Panc1 (cell line): ENCODE measurements at regions not wholly inside any gene's neighbourhood (a gene's known extent, or its start where the extent isn't known, plus 50 kb on each side); places are given as distances from the start of the nearest gene placed in this dataset.

Experiments used
- ATAC-seq: fragments of 200-7000 bp; cut with Tn5 transposase; 2 replicates; pipeline ENCODE4 v1.9.1; 2020; ENCODE audit warnings: mild to moderate bottlenecking, moderate library complexity
- BruUV-seq: library from RNA; stranded (reverse); fragments of 400-500 nt; replicated peaks from 2 replicates; lab custom pipeline; 2021; lab: Mats Ljungman, UMichigan
- CTCF ChIA-PET: fragments of 300-600 bp; sonication (Branson Sonifier 250); formaldehyde crosslinking; loops from one replicate; lab custom pipeline; 2022; ENCODE audit warnings: antibody characterized with exemption; lab: Charles Lee
- POLR2A ChIA-PET: fragments of 300-600 bp; sonication (Branson Sonifier 250); formaldehyde crosslinking; loops from one replicate; lab custom pipeline; 2022; ENCODE audit warnings: antibody characterized with exemption; lab: Charles Lee
- DNase-seq: peaks from one replicate; pipeline ENCODE4 v3.0.0-alpha.2; 2010; ENCODE audit warnings: low read depth, low spot score
- H3K27ac ChIP-seq: 2 replicates; pipeline ENCODE4 v1.5.1; 2011; ENCODE audit warnings: mild to moderate bottlenecking, low read length, inconsistent platforms
- H3K27me3 ChIP-seq: fragments of 200-500 bp; sonication (Bioruptor generic); 2 replicates; pipeline ENCODE4 v1.6.0; 2014; ENCODE audit warnings: low read length, inconsistent platforms; ENCODE audit not compliant: control insufficient read depth, insufficient read depth
- H3K36me3 ChIP-seq: fragments of 200-500 bp; sonication (Bioruptor generic); 2 replicates; pipeline ENCODE4 v1.5.1; 2014; ENCODE audit warnings: inconsistent platforms, mild to moderate bottlenecking, low read length, moderate library complexity; ENCODE audit not compliant: control insufficient read depth, insufficient read depth
- H3K4me1 ChIP-seq: 2 replicates; pipeline ENCODE4 v1.5.1; 2011; ENCODE audit warnings: inconsistent platforms, mild to moderate bottlenecking, low read length, moderate library complexity; ENCODE audit not compliant: control insufficient read depth, insufficient read depth
- H3K4me3 ChIP-seq, 2 experiments: 2 replicates each; pipeline ENCODE4 v1.5.1; 2011 to 2012; ENCODE audit warnings: low read depth in 2 of 2, low read length in 2 of 2, mild to moderate bottlenecking in 2 of 2, inconsistent platforms in 1 of 2, moderate library complexity in 1 of 2
- H3K9me3 ChIP-seq: fragments of 200-500 bp; sonication (Bioruptor generic); 2 replicates; pipeline ENCODE4 v1.5.1; 2014; ENCODE audit warnings: low read depth, mild to moderate bottlenecking, inconsistent platforms, low read length, moderate library complexity; ENCODE audit not compliant: control insufficient read depth, insufficient read depth
- CTCF ChIP-seq: fragments of 450-650 bp; IDR thresholded peaks from 2 replicates; pipeline ENCODE4 v1.5.1; 2017; ENCODE audit warnings: mild to moderate bottlenecking
- POLR2AphosphoS5 ChIP-seq: IDR thresholded peaks from 2 replicates; pipeline ENCODE4 v1.6.1; 2012; ENCODE audit warnings: mild to moderate bottlenecking, low read depth, low read length, moderate library complexity
- REST ChIP-seq, 2 experiments: IDR thresholded peaks; 2 replicates each; pipeline ENCODE4 v1.6.1; 2011 to 2012; ENCODE audit warnings: low read depth in 2 of 2, control low read depth in 1 of 2, low read length in 1 of 2, mild to moderate bottlenecking in 1 of 2, moderate library complexity in 1 of 2; ENCODE audit not compliant: insufficient read depth in 1 of 2
- SIN3A ChIP-seq: IDR thresholded peaks from 2 replicates; pipeline ENCODE4 v1.6.1; 2012; ENCODE audit warnings: low read depth, mild to moderate bottlenecking, low read length, moderate library complexity, borderline replicate concordance; ENCODE audit not compliant: insufficient read depth
- TCF7L2 ChIP-seq: IDR thresholded peaks from 2 replicates; pipeline ENCODE4 v1.6.1; 2011; ENCODE audit warnings: mild to moderate bottlenecking, low read depth, low read length, inconsistent platforms
- in situ Hi-C: cut with HindIII; loops from 2 replicates; pipeline ENCODE4 v1.10.0; 2016; ENCODE audit warnings: low sequenced_read_pairs, low pct_unique_long_range_greater_than_20kb
- intact Hi-C: fragments of 100-400 bp; cut with micrococcal nuclease; formaldehyde crosslinking; loops from one replicate; pipeline ENCODE4 v1.10.0; 2022; ENCODE audit not compliant: unreplicated experiment

DNA sequence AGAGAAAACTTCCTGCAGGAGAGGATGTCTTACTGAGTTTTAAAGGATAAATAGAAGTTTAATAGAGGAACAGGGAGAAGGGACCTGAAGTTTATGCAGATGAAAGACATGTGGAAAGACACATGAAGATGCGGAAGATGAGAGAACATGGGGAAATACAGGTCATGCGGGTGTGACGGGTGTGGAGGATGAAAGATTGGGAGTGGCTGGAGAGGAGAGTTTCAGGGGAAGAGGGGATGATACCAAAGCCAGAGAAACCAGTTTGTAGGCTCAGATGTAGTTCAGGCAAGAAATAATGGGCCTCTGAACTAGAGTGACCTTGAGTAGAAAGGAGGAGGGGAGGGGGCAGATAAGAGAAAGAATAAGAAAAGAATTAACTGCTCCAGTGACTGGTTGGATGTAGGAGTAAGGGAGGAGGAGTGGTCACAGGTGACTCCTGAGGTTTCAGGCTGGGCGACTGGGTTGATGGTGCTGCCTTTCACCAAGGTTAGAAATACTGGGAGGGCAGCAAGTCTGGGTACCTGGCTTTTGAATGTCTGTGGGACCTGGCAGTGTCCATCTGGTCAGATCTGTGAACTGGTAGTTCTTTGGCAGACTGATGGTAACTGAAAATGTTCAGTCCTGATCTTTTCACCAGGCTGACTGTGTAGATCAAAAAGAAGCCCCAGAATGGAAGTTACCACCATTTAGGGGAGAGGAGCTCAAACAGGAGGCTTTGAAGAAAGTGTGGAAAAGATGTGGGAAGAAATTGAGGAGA, 69.4 kb downstream of the TET3 start:
- DNase-seq: no peak
- Histone ChIP-seq H3K4me3 (no peak overlapping the region), H3K9me3 (no peaks in the 10 kb centered on the region), H3K27me3 (no peaks in the 10 kb centered on the region), H3K27ac (no peak overlapping the region), H3K36me3 (no peaks in the 10 kb centered on the region), H3K4me1 (no peaks in the 10 kb centered on the region)
- in situ Hi-C loops: no loop called here
- BruUV-seq: no TSS peak
- CTCF ChIA-PET: no interaction called here
- TF ChIP-seq CTCF (no peak), TCF7L2 (no peak), REST (IDR thresholded peaks at IDR 0.05; ENCODE audit: insufficient read depth in 1 of 2, low read depth in 2 of 2, low read length in 1 of 2) (no peak), POLR2AphosphoS5 (no peak), SIN3A (no peak)
- POLR2A ChIA-PET: no interaction called here
- intact Hi-C loops: no loop called here
- no peak for ATAC-seq

GRCh38 chr2:74059137-74059775, 74.5 kb downstream of the TET3 start:
- no peaks in the 10 kb centered on the region for H3K27me3 ChIP-seq
- in situ Hi-C loops: no loop called here
- no peak for ATAC-seq

More at GRCh38 chr2:74059137-74059775, 74.5 kb downstream of the TET3 start:
- BruUV-seq: no TSS peak
- ChIA-PET CTCF (no interaction called here), POLR2A (no interaction called here)
- intact Hi-C loops: no loop called here
- Histone ChIP-seq H3K4me1 (no peaks in the 10 kb centered on the region), H3K36me3 (no peaks in the 10 kb centered on the region), H3K9me3 (no peaks in the 10 kb centered on the region), H3K4me3 (no peak overlapping the region), H3K27ac (no peak overlapping the region)
- TF ChIP-seq CTCF: no peak
- TF ChIP-seq POLR2AphosphoS5: no peak
- TF ChIP-seq SIN3A: no peak
- no peak for TF ChIP-seq TCF7L2
- no peak for TF ChIP-seq REST (IDR thresholded peaks at IDR 0.05; ENCODE audit: insufficient read depth in 1 of 2, low read depth in 2 of 2, low read length in 1 of 2)
- DNase-seq: no peak
